Urinary bladder (tissue), 3 donors: ENCODE measurements at regions not wholly inside any gene's neighbourhood (a gene's known extent, or its start where the extent isn't known, plus 50 kb on each side); places are given as distances from the start of the nearest gene placed in this dataset.

Source experiments
- DNase-seq: peaks from one replicate; pipeline ENCODE4 v3.0.0-alpha.2; 2015; ENCODE audit errors: extremely low spot score
- H3K27ac ChIP-seq: one replicate; pipeline ENCODE4 v1.5.1; 2013; ENCODE audit warnings: low read depth, mild to moderate bottlenecking, moderate library complexity
- H3K36me3 ChIP-seq: one replicate; pipeline ENCODE4 v1.6.1; 2013; ENCODE audit warnings: mild to moderate bottlenecking, moderate library complexity; ENCODE audit not compliant: insufficient read depth
- H3K4me1 ChIP-seq: one replicate; pipeline ENCODE4 v1.6.1; 2013; ENCODE audit warnings: mild to moderate bottlenecking, moderate library complexity; ENCODE audit not compliant: insufficient read depth
- H3K4me3 ChIP-seq: one replicate; pipeline ENCODE4 v1.5.1; 2013; ENCODE audit warnings: low read depth, low read length
- WGBS: extraction: QIAGEN DNeasy Blood & Tissue Kit; methylation state at CpG from one replicate; pipeline ENCODE4 v1.1.7; 2013; 5-methylcytosine and 5-hydroxymethylcytosine counted together
- donor health status: healthy with polysubstance abuse.
- donor health status: healthy.

DNA sequence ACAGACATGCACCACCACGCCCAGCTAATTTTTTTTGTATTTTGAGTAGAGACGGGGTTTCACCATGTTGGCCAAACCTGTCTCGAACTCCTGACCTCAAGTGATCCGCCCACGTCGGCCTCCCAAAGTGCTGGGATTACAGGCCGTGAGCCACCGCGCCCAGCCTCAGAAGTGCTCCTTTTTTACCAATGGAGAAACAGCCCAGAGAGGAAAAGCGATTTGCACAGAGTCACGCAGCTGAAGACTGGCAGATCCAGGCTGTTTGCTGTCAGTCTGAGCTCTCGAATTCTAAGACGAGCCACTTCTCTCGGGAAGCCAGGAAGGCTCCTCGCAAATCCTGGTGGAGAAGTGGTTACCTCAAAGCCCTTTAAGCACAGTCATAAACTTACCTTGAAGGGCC is 57.4 kb upstream of the SDK1 start:
- 88% methylated on average over 15 of the region's 15 CpGs for WGBS
- H3K36me3 ChIP-seq: no peaks in the 10 kb centered on the region
- no peak overlapping the region for H3K27ac ChIP-seq
- no peaks in the 10 kb centered on the region for H3K4me1 ChIP-seq
- DNase-seq: no peak
- H3K4me3 ChIP-seq: no peak overlapping the region

- 41% methylated on average over 7 of the region's 7 CpGs for WGBS
- no peaks in the 10 kb centered on the region for H3K36me3 ChIP-seq
- no peak overlapping the region for H3K27ac ChIP-seq
- no peaks in the 10 kb centered on the region for H3K4me1 ChIP-seq
- H3K4me3 ChIP-seq: no peak overlapping the region
- no peak for DNase-seq
These were observed 56.7 kb upstream of the SDK1 start for GRCh38 chr7:3244241-3244814.

DNA sequence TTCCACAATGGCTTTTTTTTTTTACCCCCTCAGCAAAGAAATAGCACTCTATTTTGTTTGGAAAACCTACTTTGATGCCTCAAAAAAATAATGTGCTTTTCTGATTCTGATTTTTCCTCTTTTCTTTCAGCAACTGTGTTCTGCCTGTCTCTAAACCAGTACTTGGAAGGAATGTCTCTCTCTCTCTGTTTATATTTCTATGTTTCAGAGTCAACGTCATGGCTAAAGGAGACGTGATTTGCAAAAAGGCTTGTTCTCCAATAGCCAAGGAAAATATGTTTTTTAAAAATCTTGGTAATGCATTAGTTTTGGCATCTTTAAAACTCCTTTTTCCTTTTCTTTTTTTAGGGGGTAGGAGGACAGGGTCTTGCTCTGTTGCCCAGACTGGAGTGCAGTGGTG is 56.0 kb upstream of the SDK1 start:
- Histone ChIP-seq H3K27ac (no peak overlapping the region), H3K4me3 (no peak overlapping the region), H3K36me3 (no peaks in the 10 kb centered on the region), H3K4me1 (no peaks in the 10 kb centered on the region)
- no peak for DNase-seq
- 35% methylated on average over 2 of the region's 2 CpGs for WGBS

- H3K36me3 ChIP-seq: no peaks in the 10 kb centered on the region
- DNase-seq: no peak
- 73% methylated on average over 3 of the region's 3 CpGs for WGBS
- H3K27ac ChIP-seq: no peak overlapping the region
- H3K4me1 ChIP-seq: no peaks in the 10 kb centered on the region
- H3K4me3 ChIP-seq: no peak overlapping the region
These were observed 55.3 kb upstream of the SDK1 start for GRCh38 chr7:3245721-3246120.

DNA sequence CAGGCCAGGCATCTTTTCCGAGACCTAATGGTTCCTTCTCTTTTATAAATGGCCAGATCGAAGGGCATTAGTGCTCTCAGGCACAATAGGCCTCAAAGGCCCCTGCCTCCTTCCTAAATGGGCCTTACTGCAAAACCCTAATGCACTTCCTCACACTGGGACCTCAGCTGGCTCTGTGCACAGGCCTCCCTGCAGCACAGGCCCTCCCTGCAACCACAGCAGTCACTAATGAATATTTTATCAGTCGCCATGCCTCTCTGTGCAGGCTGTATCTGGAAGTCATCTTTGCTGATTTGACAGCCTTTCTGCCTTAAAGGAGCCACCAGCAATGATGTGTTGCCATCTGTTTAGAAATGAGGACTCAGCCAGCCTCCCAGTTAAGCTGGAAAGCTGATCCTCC is 54.9 kb upstream of the SDK1 start:
- no peak for DNase-seq
- 74% methylated on average over 3 of the region's 3 CpGs for WGBS
- Histone ChIP-seq H3K4me3 (no peak overlapping the region), H3K4me1 (no peaks in the 10 kb centered on the region), H3K27ac (no peak overlapping the region), H3K36me3 (no peaks in the 10 kb centered on the region)

GRCh38 chr7:3246651-3247050 is 54.4 kb upstream of the SDK1 start:
- no peak for DNase-seq
- WGBS: 44% methylated on average over 4 of the region's 4 CpGs
- Histone ChIP-seq H3K27ac (no peak overlapping the region), H3K36me3 (no peaks in the 10 kb centered on the region), H3K4me3 (no peak overlapping the region), H3K4me1 (no peaks in the 10 kb centered on the region)

DNA sequence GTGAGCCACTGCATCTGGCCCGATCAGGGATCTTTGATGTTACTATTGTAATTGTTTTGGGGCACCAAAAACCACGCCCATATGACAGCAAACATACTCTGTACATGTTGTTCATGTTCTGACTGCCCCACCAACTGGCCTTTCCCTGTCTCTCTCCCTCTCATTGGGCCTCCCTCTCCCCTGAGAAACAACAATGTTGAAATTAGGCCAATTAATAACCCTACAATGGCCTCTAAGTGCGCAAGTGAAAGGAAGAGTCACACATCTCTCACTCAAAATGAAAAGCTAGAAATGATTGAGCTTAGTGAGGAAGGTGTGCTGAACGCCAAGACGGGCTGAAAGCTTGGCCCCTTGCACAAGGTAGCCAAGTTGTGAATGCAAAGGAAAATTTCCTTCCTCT is 50.3 kb upstream of the SDK1 start:
- no peak for DNase-seq
- 71% methylated on average over 5 of the region's 5 CpGs for WGBS
- H3K4me1 ChIP-seq: no peaks in the 10 kb centered on the region
- H3K27ac ChIP-seq: no peak overlapping the region
- no peak overlapping the region for H3K4me3 ChIP-seq
- H3K36me3 ChIP-seq: no peaks in the 10 kb centered on the region
